ENCODE measurements at regions not wholly inside any gene's neighbourhood (a gene's known extent, or its start where the extent isn't known, plus 50 kb on each side); places are given as distances from the start of the nearest gene placed in this dataset.
A peak's percentile ranks its signal among the peaks of the same experiment; 100 is the strongest.

- DNase-seq (ENCODE audit: extremely low read depth, insufficient read length) = peak; percentile 61
- Histone ChIP-seq H3K4me3 (replicated peaks; ENCODE audit: low read depth, low read length) (peak overlapping the region; percentile 30), H3K27me3 (replicated peaks; ENCODE audit: control insufficient read depth, insufficient read depth, low read length) (no peaks in the 10 kb centered on the region), H3K36me3 (ENCODE audit: control insufficient read depth, insufficient read depth, low read length) (no peaks in the 10 kb centered on the region)
- no peak for TF ChIP-seq CTCF (IDR thresholded peaks at IDR 0.05; ENCODE audit: insufficient read depth, low read length, poor library complexity, severe bottlenecking)
Observed at GRCh38 chr7:25894002-25894901, 257.7 kb upstream of the NFE2L3 start.

- Histone ChIP-seq H3K27me3 (replicated peaks; ENCODE audit: control insufficient read depth, insufficient read depth, low read length) (no peaks in the 10 kb centered on the region), H3K36me3 (ENCODE audit: control insufficient read depth, insufficient read depth, low read length) (no peaks in the 10 kb centered on the region), H3K4me3 (replicated peaks; ENCODE audit: low read depth, low read length) (peak overlapping the region; percentile 30)
- peak; percentile 81 for DNase-seq (ENCODE audit: extremely low read depth, insufficient read length)
- peak; percentile 75 for TF ChIP-seq CTCF (IDR thresholded peaks at IDR 0.05; ENCODE audit: insufficient read depth, low read length, poor library complexity, severe bottlenecking)
Observed at GRCh38 chr7:25894902-25895791, 256.9 kb upstream of the NFE2L3 start.

GRCh38 chr7:25895792-25896171 lies 256.2 kb upstream of the NFE2L3 start:
- TF ChIP-seq CTCF (IDR thresholded peaks at IDR 0.05; ENCODE audit: insufficient read depth, low read length, poor library complexity, severe bottlenecking) = no peak
- Histone ChIP-seq H3K36me3 (ENCODE audit: control insufficient read depth, insufficient read depth, low read length) (no peaks in the 10 kb centered on the region), H3K4me3 (replicated peaks; ENCODE audit: low read depth, low read length) (no peak overlapping the region), H3K27me3 (replicated peaks; ENCODE audit: control insufficient read depth, insufficient read depth, low read length) (no peaks in the 10 kb centered on the region)
- no peak for DNase-seq (ENCODE audit: extremely low read depth, insufficient read length)

GRCh38 chr7:25897261-25897782 lies 254.7 kb upstream of the NFE2L3 start:
- no peak for TF ChIP-seq CTCF (IDR thresholded peaks at IDR 0.05; ENCODE audit: insufficient read depth, low read length, poor library complexity, severe bottlenecking)
- Histone ChIP-seq H3K36me3 (ENCODE audit: control insufficient read depth, insufficient read depth, low read length) (no peaks in the 10 kb centered on the region), H3K4me3 (replicated peaks; ENCODE audit: low read depth, low read length) (no peak overlapping the region), H3K27me3 (replicated peaks; ENCODE audit: control insufficient read depth, insufficient read depth, low read length) (no peaks in the 10 kb centered on the region)
- no peak for DNase-seq (ENCODE audit: extremely low read depth, insufficient read length)

GRCh38 chr7:25900245-25900644 lies 251.8 kb upstream of the NFE2L3 start:
- Histone ChIP-seq H3K36me3 (ENCODE audit: control insufficient read depth, insufficient read depth, low read length) (no peaks in the 10 kb centered on the region), H3K4me3 (replicated peaks; ENCODE audit: low read depth, low read length) (no peak overlapping the region), H3K27me3 (replicated peaks; ENCODE audit: control insufficient read depth, insufficient read depth, low read length) (no peaks in the 10 kb centered on the region)
- no peak for TF ChIP-seq CTCF (IDR thresholded peaks at IDR 0.05; ENCODE audit: insufficient read depth, low read length, poor library complexity, severe bottlenecking)
- DNase-seq (ENCODE audit: extremely low read depth, insufficient read length) = no peak

Measured in GM06990 (cell line).